ENCODE measurements at regions not wholly inside any gene's neighbourhood (a gene's known extent, or its start where the extent isn't known, plus 50 kb on each side); places are given as distances from the start of the nearest gene placed in this dataset.

GRCh38 chr6:144744720-144745119 is 459.6 kb downstream of the UTRN start:
- ATAC-seq (no peak), DNase-seq (ENCODE audit: low read depth, low spot score) (no peak)
- intact Hi-C loops (cut with micrococcal nuclease; ENCODE audit: unreplicated experiment) (no loop called here), in situ Hi-C loops (cut with HindIII; ENCODE audit: low pct_unique_long_range_greater_than_20kb, low sequenced_read_pairs) (no loop called here)
- Histone ChIP-seq H3K27ac (ENCODE audit: low read length) (no peak overlapping the region), H3K9me3 (ENCODE audit: control insufficient read depth, insufficient read depth, low read depth, low read length) (no peaks in the 10 kb centered on the region), H3K27me3 (ENCODE audit: control insufficient read depth, insufficient read depth, low read length) (no peaks in the 10 kb centered on the region), H3K4me1 (ENCODE audit: control insufficient read depth, insufficient read depth, low read length) (no peaks in the 10 kb centered on the region), H3K4me3 (ENCODE audit: low read depth in 2 of 2, low read length in 2 of 2) (no peak overlapping the region), H3K36me3 (ENCODE audit: control insufficient read depth, insufficient read depth, low read length) (no peaks in the 10 kb centered on the region)
- BruUV-seq (replicated peaks) = no TSS peak
- no peak for TF ChIP-seq POLR2AphosphoS5 (IDR thresholded peaks at IDR 0.05; ENCODE audit: low read depth, low read length)
- no peak for TF ChIP-seq REST (IDR thresholded peaks at IDR 0.05; ENCODE audit: insufficient read depth in 1 of 2, low read depth in 2 of 2, low read length in 1 of 2)
- TF ChIP-seq, protein P1, sequence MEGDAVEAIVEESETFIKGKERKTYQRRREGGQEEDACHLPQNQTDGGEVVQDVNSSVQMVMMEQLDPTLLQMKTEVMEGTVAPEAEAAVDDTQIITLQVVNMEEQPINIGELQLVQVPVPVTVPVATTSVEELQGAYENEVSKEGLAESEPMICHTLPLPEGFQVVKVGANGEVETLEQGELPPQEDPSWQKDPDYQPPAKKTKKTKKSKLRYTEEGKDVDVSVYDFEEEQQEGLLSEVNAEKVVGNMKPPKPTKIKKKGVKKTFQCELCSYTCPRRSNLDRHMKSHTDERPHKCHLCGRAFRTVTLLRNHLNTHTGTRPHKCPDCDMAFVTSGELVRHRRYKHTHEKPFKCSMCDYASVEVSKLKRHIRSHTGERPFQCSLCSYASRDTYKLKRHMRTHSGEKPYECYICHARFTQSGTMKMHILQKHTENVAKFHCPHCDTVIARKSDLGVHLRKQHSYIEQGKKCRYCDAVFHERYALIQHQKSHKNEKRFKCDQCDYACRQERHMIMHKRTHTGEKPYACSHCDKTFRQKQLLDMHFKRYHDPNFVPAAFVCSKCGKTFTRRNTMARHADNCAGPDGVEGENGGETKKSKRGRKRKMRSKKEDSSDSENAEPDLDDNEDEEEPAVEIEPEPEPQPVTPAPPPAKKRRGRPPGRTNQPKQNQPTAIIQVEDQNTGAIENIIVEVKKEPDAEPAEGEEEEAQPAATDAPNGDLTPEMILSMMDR (IDR thresholded peaks at IDR 0.05) = no peak
- TF ChIP-seq TCF7L2 (IDR thresholded peaks at IDR 0.05; ENCODE audit: low read depth, low read length) = no peak
- no peak for TF ChIP-seq SIN3A (IDR thresholded peaks at IDR 0.05; ENCODE audit: borderline replicate concordance, insufficient read depth, low read depth, low read length)
- ChIA-PET CTCF (no interaction called here), POLR2A (interaction anchor here (0.6 kb wide), 1 partner anchor 343 kb away, joined by 4 read pairs; no protein-coding TSS in a partner anchor)

DNA sequence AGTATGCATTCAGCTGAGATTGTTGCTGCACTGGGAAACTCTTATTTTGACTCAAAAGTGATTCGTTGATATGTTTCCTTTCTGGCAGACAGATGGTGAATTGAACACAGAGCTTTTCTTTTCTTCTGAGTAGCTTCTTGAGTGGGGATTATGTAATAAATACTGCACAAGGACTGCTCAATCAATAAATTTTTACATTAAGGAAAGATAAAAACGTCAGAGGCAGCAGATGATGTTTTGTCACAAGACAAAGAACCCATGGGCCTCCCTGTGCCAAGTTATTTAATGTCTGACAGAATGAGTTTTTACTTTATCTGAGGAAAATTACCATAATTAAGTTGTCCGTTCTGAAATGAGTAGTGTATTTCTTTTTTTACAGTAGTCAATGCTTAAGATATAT is 460.3 kb downstream of the UTRN start:
- TF ChIP-seq, protein P1 (IDR thresholded peaks at IDR 0.05) = no peak
- no peak for TF ChIP-seq POLR2AphosphoS5 (IDR thresholded peaks at IDR 0.05; ENCODE audit: low read depth, low read length)
- TF ChIP-seq SIN3A (IDR thresholded peaks at IDR 0.05; ENCODE audit: borderline replicate concordance, insufficient read depth, low read depth, low read length) = no peak
- TF ChIP-seq TCF7L2 (IDR thresholded peaks at IDR 0.05; ENCODE audit: low read depth, low read length) = no peak
- TF ChIP-seq REST (IDR thresholded peaks at IDR 0.05; ENCODE audit: insufficient read depth in 1 of 2, low read depth in 2 of 2, low read length in 1 of 2) = no peak
- ATAC-seq = no peak
- no peaks in the 10 kb centered on the region for H3K27me3 ChIP-seq (ENCODE audit: control insufficient read depth, insufficient read depth, low read length)

More for the DNA sequence above, 460.3 kb downstream of the UTRN start:
- ChIA-PET CTCF (no interaction called here), POLR2A (interaction anchor here (0.6 kb wide), 1 partner anchor 342 kb away, joined by 4 read pairs; no protein-coding TSS in a partner anchor)
- H3K4me3 ChIP-seq (ENCODE audit: low read depth in 2 of 2, low read length in 2 of 2) = no peak overlapping the region
- H3K36me3 ChIP-seq (ENCODE audit: control insufficient read depth, insufficient read depth, low read length) = no peaks in the 10 kb centered on the region
- no peak overlapping the region for H3K27ac ChIP-seq (ENCODE audit: low read length)
- BruUV-seq (replicated peaks) = no TSS peak
- H3K9me3 ChIP-seq (ENCODE audit: control insufficient read depth, insufficient read depth, low read depth, low read length) = no peaks in the 10 kb centered on the region
- intact Hi-C loops (cut with micrococcal nuclease; ENCODE audit: unreplicated experiment) = no loop called here
- in situ Hi-C loops (cut with HindIII; ENCODE audit: low pct_unique_long_range_greater_than_20kb, low sequenced_read_pairs) = no loop called here
- DNase-seq (ENCODE audit: low read depth, low spot score) = no peak
- no peaks in the 10 kb centered on the region for H3K4me1 ChIP-seq (ENCODE audit: control insufficient read depth, insufficient read depth, low read length)
